ENCODE measurements at regions not wholly inside any gene's neighbourhood (a gene's known extent, or its start where the extent isn't known, plus 50 kb on each side); places are given as distances from the start of the nearest gene placed in this dataset.

GRCh38 chr21:38089763-38090046 is 167.1 kb upstream of the KCNJ15 start:
- TF ChIP-seq POLR2A (IDR thresholded peaks at IDR 0.05) (no peak), POLR2AphosphoS5 (IDR thresholded peaks at IDR 0.05; ENCODE audit: insufficient read depth in 1 of 2, low read depth in 1 of 2) (no peak), CTCF (IDR thresholded peaks at IDR 0.05) (no peak)
